ENCODE measurements at regions not wholly inside any gene's neighbourhood (a gene's known extent, or its start where the extent isn't known, plus 50 kb on each side); places are given as distances from the start of the nearest gene placed in this dataset.

DNA sequence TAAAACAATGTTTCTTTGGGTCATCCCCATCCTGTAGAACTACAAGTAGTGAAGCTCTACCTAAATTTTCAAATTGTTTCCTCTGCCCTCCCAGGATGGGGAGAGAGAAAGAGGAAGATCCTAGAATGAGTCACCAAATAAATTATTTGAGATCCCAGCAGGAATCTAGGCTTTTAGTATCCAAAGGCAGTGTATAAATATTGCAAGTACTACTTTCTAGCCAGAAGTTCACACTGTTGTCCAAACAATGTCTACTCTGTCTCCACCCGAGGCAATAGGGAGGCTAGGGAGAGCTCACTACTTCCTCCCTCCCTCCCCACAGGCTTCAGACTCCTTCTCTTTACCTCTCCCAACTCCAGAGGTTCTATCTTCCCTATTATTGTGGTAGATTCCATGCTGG is 362.8 kb downstream of the MRPS30 start:
- TF ChIP-seq CTCF (IDR thresholded peaks at IDR 0.05; ENCODE audit: low read length): no peak
- TF ChIP-seq EZH2 (optimal IDR thresholded peaks at IDR 0.05; ENCODE audit: low read depth, low read length): no peak
- TF ChIP-seq EZH2phosphoT487 (IDR thresholded peaks at IDR 0.05; ENCODE audit: low read length): no peak

Data from MM.1S (cell line).